HG03575 (cell line): ENCODE measurements at regions not wholly inside any gene's neighbourhood (a gene's known extent, or its start where the extent isn't known, plus 50 kb on each side); places are given as distances from the start of the nearest gene placed in this dataset.
"Not testable (repeated sequence)": the region's sequence is repeated elsewhere in the genome, so short reads cannot be mapped to it uniquely, and the experiment has no call there.

ENCODE experiments used
- ATAC-seq: cut with Tn5 transposase; IDR thresholded peaks from one replicate; pipeline ENCODE4 v1.9.1; 2021; ENCODE audit not compliant: unreplicated experiment, insufficient number of reproducible peaks, low FRiP score; ENCODE audit errors: extremely low read depth

DNA sequence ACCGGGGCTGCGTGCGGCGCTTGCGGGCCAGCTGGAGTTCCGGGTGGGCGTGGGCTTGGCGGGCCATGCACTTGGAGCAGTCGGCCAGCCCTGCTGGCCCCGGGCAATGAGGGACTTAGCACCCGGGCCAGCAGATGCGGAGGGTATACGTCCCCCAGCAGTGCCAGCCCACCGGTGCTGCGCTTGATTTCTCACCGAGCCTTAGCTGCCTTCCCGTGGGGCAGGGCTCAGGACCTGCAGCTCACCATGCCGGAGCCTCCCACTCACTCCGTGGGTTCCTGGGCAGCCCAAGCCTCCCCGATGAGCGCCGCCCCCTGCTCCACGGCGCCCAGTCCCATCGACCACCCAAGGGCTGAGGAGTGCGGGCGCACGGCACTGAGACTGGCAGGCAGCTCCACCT lies 51.4 kb upstream of the INPP4B start:
- not testable (repeated sequence) for ATAC-seq

- ATAC-seq, result no peak
These were observed 54.5 kb upstream of the INPP4B start for GRCh38 chr4:142900622-142901021.

DNA sequence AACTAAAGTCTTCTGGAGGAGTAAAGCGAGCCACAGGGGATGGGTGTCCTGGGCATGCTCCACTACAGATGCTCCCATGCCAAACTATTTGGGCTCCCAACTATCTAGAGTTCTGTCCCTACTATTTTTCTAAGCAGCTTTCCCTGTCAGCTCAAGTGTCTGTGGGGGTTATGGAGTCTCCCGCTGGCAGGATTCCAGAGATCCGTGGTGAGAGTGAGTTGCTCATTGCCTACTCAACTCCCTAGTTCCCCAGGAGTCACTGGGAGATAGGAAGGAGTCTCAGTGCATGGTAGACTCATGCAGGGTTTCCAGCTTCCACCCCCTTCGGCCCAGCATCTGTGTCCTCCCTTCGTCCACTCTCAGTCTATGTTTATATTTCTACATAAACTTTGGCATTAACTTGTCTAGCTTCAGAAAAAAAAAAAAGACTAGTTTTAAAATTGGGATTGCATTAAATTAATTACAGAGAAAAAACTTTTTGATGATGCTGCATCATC lies 55.1 kb upstream of the INPP4B start:
- ATAC-seq, result no peak

DNA sequence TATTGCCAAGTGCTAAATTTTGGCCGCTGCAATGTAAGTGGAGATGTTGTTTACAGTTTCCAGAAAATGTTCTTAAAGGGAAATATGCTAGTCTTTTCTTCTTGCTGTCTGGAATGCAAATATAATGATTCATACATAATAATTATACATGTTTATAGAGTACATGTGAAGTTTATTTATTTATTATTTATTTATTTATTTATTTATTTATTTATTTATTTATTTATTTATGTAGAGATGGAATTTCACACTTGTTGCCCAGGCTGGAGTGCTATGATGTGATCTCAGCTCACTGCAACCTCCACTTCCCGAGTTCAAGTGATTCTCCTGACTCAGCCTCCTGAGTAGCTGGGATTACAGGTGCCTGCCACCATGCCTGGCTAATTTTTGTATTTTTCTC lies 57.5 kb upstream of the INPP4B start:
- ATAC-seq, result not testable (repeated sequence)

DNA sequence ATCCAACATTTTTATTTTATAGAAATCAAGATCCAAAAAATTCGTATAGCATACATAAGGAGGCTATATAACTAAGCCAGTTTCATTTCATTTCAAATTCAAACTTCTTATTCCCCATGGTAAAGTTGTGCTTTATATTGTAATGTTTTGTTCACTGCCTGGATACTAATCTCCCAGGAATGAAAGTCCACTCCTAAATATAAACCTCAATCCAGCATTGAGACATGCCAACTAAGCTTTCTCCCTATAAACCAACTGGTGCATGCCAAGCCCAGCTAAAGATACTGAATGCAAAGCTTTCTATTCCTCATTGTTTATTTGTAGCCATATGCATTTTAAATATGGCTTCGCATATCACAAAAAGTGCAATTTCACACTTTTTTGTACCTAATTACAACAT lies 63.8 kb upstream of the INPP4B start:
- no peak for ATAC-seq

GRCh38 chr4:142913034-142913433 lies 66.9 kb upstream of the INPP4B start:
- no peak for ATAC-seq

GRCh38 chr4:142913461-142914030 lies 67.4 kb upstream of the INPP4B start:
- no peak for ATAC-seq

- no peak for ATAC-seq
These were observed 71.6 kb upstream of the INPP4B start for GRCh38 chr4:142917678-142918077.

DNA sequence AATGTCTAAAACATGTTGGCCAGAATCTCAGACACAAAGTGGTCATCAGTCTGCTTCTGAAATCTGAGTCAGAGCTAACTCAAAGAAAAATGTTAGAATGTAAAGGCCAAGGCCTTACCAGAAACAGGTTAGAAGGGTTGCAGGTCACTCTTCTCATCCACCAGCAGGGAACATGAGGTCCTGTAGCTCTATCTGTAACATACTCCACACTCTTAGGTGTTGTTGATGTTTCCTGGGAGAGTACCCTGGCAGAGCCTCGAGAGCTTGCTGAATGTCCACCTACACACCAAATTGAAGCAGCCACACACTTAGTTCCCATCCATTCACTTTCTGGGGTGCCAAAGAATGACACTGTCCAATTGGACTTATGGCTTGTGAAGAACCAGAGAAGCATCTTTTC lies 76.6 kb upstream of the INPP4B start:
- ATAC-seq, result no peak

GRCh38 chr4:142923619-142924018 lies 77.5 kb upstream of the INPP4B start:
- no peak for ATAC-seq

- no peak for ATAC-seq
These were observed 79.1 kb upstream of the INPP4B start for GRCh38 chr4:142925161-142925560.

DNA sequence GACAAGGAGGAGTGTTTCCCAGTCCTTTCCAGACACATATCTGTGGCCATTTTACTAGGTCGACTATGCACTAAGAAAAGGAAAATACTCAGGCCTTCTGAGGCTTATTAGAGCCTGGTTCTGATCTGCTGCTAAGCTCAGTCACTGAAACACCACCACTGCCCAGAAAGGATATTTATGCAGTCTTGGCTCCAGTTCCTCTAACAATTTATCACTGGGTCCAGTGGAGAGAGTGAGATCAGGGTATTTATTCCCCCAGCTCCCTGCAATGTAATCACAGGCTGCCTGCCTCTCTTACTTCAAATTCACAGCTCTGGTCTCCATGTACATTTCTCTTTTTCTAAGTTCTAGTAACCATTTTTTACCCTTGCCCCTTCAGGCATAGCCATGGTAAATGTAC lies 81.6 kb upstream of the INPP4B start:
- no peak for ATAC-seq

GRCh38 chr4:142929526-142929925 lies 83.4 kb upstream of the INPP4B start:
- no peak for ATAC-seq

DNA sequence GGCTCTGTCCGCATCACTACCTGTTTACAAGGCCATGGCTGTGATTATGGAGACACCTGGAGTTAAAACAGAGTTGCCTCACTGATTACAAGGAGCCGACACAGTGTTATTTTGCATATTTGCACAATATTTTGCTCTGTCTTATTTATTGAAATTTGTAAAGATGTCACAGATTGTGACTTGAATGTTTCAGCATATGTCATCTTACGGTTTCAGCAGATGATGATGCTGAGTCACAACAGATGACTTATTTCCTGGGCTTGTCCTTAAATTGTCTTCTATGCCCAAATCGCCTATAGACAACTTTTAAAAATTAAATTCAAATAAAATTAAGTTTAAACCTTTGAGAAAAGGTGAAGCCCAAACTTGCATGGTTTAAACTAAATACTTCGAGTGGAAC lies 87.1 kb upstream of the INPP4B start:
- ATAC-seq, result no peak

DNA sequence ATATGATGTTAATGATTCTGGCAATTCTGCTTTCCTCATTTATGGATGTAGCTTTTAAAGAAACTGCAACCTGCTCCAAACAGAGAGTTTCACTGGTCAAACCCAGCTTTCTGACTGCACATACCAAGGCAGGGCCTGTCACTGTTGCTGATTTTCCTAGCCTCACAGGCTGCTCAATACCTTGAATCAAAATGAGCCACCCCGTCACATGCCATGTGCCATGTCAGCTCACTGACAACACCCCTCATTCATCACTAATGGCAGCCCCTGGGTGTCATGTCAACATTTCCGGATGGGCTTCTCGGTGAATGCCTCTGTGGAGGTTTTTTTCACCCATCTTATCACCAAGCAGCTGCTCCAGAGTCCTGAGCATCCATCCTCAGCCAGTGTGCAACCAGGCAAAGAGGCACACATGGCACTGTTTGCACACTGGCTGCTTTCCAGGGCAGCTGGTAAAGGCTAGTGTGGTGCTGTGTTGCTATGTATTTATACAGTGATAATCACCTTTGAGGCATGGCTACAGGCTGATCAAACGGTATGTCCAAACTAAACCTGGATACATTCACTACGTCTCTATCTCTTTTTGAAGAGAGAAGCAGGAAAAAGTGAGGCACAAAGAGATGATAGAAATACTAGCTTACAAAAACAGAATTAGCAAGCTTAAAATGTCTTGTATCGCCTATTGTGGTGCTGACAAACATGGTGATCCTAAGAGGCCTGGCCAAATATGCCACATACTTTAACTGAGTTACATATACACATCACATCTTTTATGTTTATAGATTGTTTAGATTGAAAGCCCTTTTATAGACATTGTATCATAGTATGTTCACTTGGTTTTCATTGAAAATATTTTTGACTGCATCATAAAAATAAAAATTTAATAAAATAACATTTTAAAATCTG lies 94.6 kb upstream of the INPP4B start:
- ATAC-seq, result no peak

DNA sequence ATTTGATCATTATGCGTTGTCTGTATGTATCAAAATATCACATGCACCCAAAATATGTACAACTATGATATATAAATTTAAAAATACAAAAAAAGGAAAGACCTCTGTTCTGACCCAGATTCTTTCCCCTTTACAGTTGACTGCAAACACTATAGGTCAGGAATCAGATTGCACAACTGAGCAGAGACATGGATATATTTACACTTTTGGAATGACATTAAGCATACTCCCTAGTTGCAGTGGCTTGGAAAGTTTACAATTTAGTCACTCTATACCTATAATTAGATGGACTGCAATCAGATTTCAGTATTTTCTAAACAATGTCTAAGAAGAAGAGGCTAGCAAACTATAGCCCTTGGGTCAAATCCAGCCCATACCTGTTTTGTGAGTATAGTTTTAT lies 98.5 kb upstream of the INPP4B start:
- ATAC-seq, result no peak

- ATAC-seq, result no peak
These were observed 106.9 kb upstream of the INPP4B start for GRCh38 chr4:142952821-142953580.

DNA sequence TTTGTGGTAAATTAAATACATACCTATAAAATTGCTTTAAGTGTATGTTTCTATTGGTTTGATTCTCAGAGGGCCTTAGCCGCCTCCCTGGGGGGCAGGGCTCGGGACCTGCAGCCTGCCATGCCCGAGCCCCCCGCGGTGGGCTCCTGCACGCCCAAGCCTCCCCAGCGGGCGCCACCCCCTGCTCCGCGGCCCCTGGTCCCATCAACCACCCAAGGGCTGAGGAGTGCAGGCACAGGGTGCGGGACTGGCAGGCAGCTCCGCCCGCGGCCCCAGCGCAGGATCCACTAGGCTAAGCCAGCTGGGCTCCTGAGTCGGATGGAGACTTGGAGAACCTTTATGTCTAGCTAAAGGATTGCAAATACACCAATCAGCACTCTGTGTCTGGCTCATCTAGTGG lies 108.3 kb upstream of the INPP4B start:
- ATAC-seq, result no peak

GRCh38 chr4:142955501-142955900 lies 109.4 kb upstream of the INPP4B start:
- ATAC-seq, result no peak

- ATAC-seq, result no peak
These were observed 113.1 kb upstream of the INPP4B start for GRCh38 chr4:142959173-142959572.
